HepG2 (cell line): ENCODE measurements at regions not wholly inside any gene's neighbourhood (a gene's known extent, or its start where the extent isn't known, plus 50 kb on each side); places are given as distances from the start of the nearest gene placed in this dataset.

ENCODE experiments used
- ATAC-seq: fragments of 200-7000 bp; cut with Tn5 transposase; 3 replicates; pipeline ENCODE4 v1.9.1; 2020; ENCODE audit warnings: mild to moderate bottlenecking, moderate library complexity
- BruUV-seq: library from RNA; stranded (reverse); fragments of 400-500 nt; replicated peaks from 2 replicates; lab custom pipeline; 2021; lab: Mats Ljungman, UMichigan
- CTCF ChIA-PET: fragments of 300-600 bp; formaldehyde crosslinking; extraction: SDS; loops from one replicate; lab custom pipeline; 2021; ENCODE audit warnings: low total read pairs, inconsistent platforms, low intra/inter-chr PET ratio; lab: Yijun Ruan, JAX
- POLR2A ChIA-PET: fragments of 350-600 bp; sonication (Branson Sonifier 250); formaldehyde crosslinking; loops from one replicate; lab custom pipeline; 2020; ENCODE audit warnings: antibody characterized with exemption, inconsistent platforms; lab: Yijun Ruan, JAX
- DNase-seq: peaks from one replicate; pipeline ENCODE4 v3.0.0-alpha.2; 2015; ENCODE audit warnings: low spot score
- FAIRE-seq: peaks from 3 replicates; lab custom pipeline; 2011; peaks lifted over from hg19 to GRCh38; lab: Jason Lieb, UNC
- H2AFZ ChIP-seq: one replicate; pipeline ENCODE4 v1.6.1; 2011; ENCODE audit warnings: low read length, inconsistent platforms
- H3K27ac ChIP-seq: fragments of 300-600 bp; 3 replicates; pipeline ENCODE4 v1.8.0; 2011; ENCODE audit warnings: mixed run types, mild to moderate bottlenecking, mixed read lengths, low read length, inconsistent platforms; ENCODE audit not compliant: insufficient read depth; ENCODE audit errors: extremely low read length
- H3K27me3 ChIP-seq, 2 experiments: fragments of 200-600 bp in 1 of 2; 2 replicates in 1 of 2; 3 replicates in 1 of 2; pipeline versions ENCODE4 v1.6.0 to v1.8.0; 2011; ENCODE audit warnings: low read length in 2 of 2, mild to moderate bottlenecking in 2 of 2, moderate library complexity in 2 of 2, inconsistent platforms in 1 of 2; ENCODE audit not compliant: insufficient read depth in 2 of 2, control insufficient read depth in 1 of 2
- H3K36me3 ChIP-seq, 2 experiments: fragments of 200-600 bp in 1 of 2; replicated peaks in 1 of 2; 2 replicates in 1 of 2; 3 replicates in 1 of 2; pipeline versions ENCODE4 v1.5.1 to v1.8.0; 2011; ENCODE audit warnings: low read length in 2 of 2, inconsistent platforms in 1 of 2; ENCODE audit not compliant: insufficient read depth in 2 of 2, control insufficient read depth in 1 of 2
- H3K4me1 ChIP-seq: 2 replicates; pipeline ENCODE4 v1.5.1; 2012; ENCODE audit warnings: low read length, inconsistent platforms; ENCODE audit not compliant: insufficient read depth
- H3K4me2 ChIP-seq: 2 replicates; pipeline ENCODE4 v1.6.0; 2011; ENCODE audit warnings: low read depth, low read length, inconsistent platforms
- H3K4me3 ChIP-seq, 3 experiments: fragments of 200-600 bp in 1 of 3; sonication (generic), shearing (Covaris generic) in 1 of 3; replicated peaks in 1 of 3; 2 replicates each; pipeline ENCODE4 v1.5.1; 2011 to 2016; ENCODE audit warnings: low read length in 3 of 3, inconsistent platforms in 2 of 3, low read depth in 2 of 3, mild to moderate bottlenecking in 2 of 3, control low read depth in 1 of 3, mixed read lengths in 1 of 3; ENCODE audit not compliant: insufficient read depth in 1 of 3
- H3K79me2 ChIP-seq: one replicate; pipeline ENCODE4 v1.6.1; 2011; ENCODE audit warnings: low read length, inconsistent platforms; ENCODE audit not compliant: insufficient read depth
- H3K9ac ChIP-seq: 2 replicates; pipeline ENCODE4 v1.6.0; 2011; ENCODE audit warnings: mild to moderate bottlenecking, low read depth, low read length, inconsistent platforms; ENCODE audit not compliant: insufficient read depth
- H3K9me3 ChIP-seq: 2 replicates; pipeline ENCODE4 v1.5.1; 2012; ENCODE audit warnings: mild to moderate bottlenecking, low read length
- H4K20me1 ChIP-seq: 2 replicates; pipeline ENCODE4 v1.6.0; 2011; ENCODE audit warnings: inconsistent platforms, mild to moderate bottlenecking, low read length, moderate library complexity; ENCODE audit not compliant: insufficient read depth
- FOXA3 ChIP-seq: IDR thresholded peaks from 2 replicates; pipeline ENCODE4 v1.6.1; 2016; ENCODE audit warnings: missing genetic modification reagents, missing compliant biosample characterization
- HNRNPH1 ChIP-seq: fragments of 200-400 bp; formaldehyde crosslinking; optimal IDR thresholded peaks from 2 replicates; pipeline ENCODE3; 2017; ENCODE audit warnings: mild to moderate bottlenecking, low read depth, low read length
- HNRNPL ChIP-seq: fragments of 200-400 bp; formaldehyde crosslinking; IDR thresholded peaks from 2 replicates; pipeline ENCODE4 v1.6.1; 2017; ENCODE audit warnings: mild to moderate bottlenecking, low read depth, low read length
- KDM4B ChIP-seq: sonication (generic); formaldehyde crosslinking; IDR thresholded peaks from 2 replicates; pipeline ENCODE4 v1.4.0; 2020; ENCODE audit warnings: missing genetic modification reagents
- MAF1 ChIP-seq: sonication (generic); formaldehyde crosslinking; IDR thresholded peaks from 2 replicates; pipeline ENCODE4 v1.5.0; 2020; ENCODE audit warnings: missing genetic modification reagents, borderline replicate concordance
- MEIS2 ChIP-seq: sonication (generic); formaldehyde crosslinking; IDR thresholded peaks from 2 replicates; pipeline ENCODE4 v1.9.0; 2021; ENCODE audit warnings: mild to moderate bottlenecking, missing genetic modification reagents
- NCOA1 ChIP-seq: sonication (generic); formaldehyde crosslinking; IDR thresholded peaks from 2 replicates; pipeline ENCODE4 v1.9.0; 2021; ENCODE audit warnings: missing genetic modification reagents
- TCF12 ChIP-seq, 2 experiments: fragments of 450-650 bp in 1 of 2; sonication (generic) in 1 of 2; formaldehyde crosslinking in 1 of 2; IDR thresholded peaks; 2 replicates each; pipeline versions ENCODE4 v1.6.1 to v1.8.0; 2017 to 2022; ENCODE audit warnings: antibody characterized with exemption in 1 of 2, mild to moderate bottlenecking in 1 of 2, missing genetic modification reagents in 1 of 2, moderate library complexity in 1 of 2
- ZBTB34 ChIP-seq: sonication (generic); formaldehyde crosslinking; IDR thresholded peaks from 2 replicates; pipeline ENCODE4 v1.8.0; 2022; ENCODE audit warnings: mild to moderate bottlenecking, missing genetic modification reagents
- ZNF407 ChIP-seq: sonication (generic); formaldehyde crosslinking; IDR thresholded peaks from one replicate; pipeline ENCODE4 v1.5.1; 2020; ENCODE audit warnings: mild to moderate bottlenecking, missing genetic modification reagents; ENCODE audit errors: not compliant biosample characterization
- ZNF777 ChIP-seq: sonication (generic); formaldehyde crosslinking; IDR thresholded peaks from 2 replicates; pipeline ENCODE4 v1.4.0; 2020; ENCODE audit warnings: missing genetic modification reagents
- WGBS: methylation state at CpG from one replicate; pipeline ENCODE4 v1.1.6; 2017; ENCODE audit warnings: low lambda C conversion rate; 5-methylcytosine and 5-hydroxymethylcytosine counted together
- in situ Hi-C: cut with HindIII; loops from 2 replicates; pipeline ENCODE4 v1.10.0; 2017; ENCODE audit warnings: low pct_unique_long_range_greater_than_20kb; ENCODE audit not compliant: extremely low pct_ligation_motif_present
- intact Hi-C: fragments of 100-400 bp; cut with micrococcal nuclease; formaldehyde crosslinking; loops from one replicate; pipeline ENCODE4 v1.10.0; 2022; ENCODE audit not compliant: unreplicated experiment

GRCh38 chr9:68644831-68645230, 60.2 kb upstream of the PIP5K1B start (continued):
- no peak for TF ChIP-seq MEIS2 (CRISPR knock-in tag)
- TF ChIP-seq ZBTB34 (CRISPR knock-in tag) = no peak
- no peak for TF ChIP-seq TCF12 (IDR thresholded peaks at IDR 0.05)
- TF ChIP-seq TCF12 (CRISPR knock-in tag; IDR thresholded peaks at IDR 0.05) = no peak
- no peak for TF ChIP-seq HNRNPL
- TF ChIP-seq KDM4B (CRISPR knock-in tag) = no peak
- no peak for TF ChIP-seq HNRNPH1
- TF ChIP-seq NCOA1 (CRISPR knock-in tag) = no peak
- TF ChIP-seq ZNF777 (CRISPR knock-in tag) = no peak

GRCh38 chr9:68648164-68648563, 56.9 kb upstream of the PIP5K1B start:
- intact Hi-C loops = no loop called here
- POLR2A ChIA-PET = no interaction called here
- H3K4me1 ChIP-seq = no peaks in the 10 kb centered on the region
- H3K27me3 ChIP-seq = peaks cover 0 to 15% of the 10 kb centered on the region in 2 experiments; a peak in 2 of 5 replicates
- H3K79me2 ChIP-seq = no peaks in the 10 kb centered on the region
- no peak overlapping the region for H3K9ac ChIP-seq
- no TSS peak for BruUV-seq
- H3K4me3 ChIP-seq = no peak overlapping the region
- CTCF ChIA-PET = no interaction called here
- TF ChIP-seq MAF1 (CRISPR knock-in tag) (no peak), FOXA3 (CRISPR knock-in tag) (no peak), ZNF407 (no peak)
- TF ChIP-seq, all 625 proteins: peak for 0
- no peak for ATAC-seq
- no peak for DNase-seq
- Histone ChIP-seq H3K36me3 (no peaks in the 10 kb centered on the region), H3K9me3 (no peaks in the 10 kb centered on the region), H3K4me2 (no peak overlapping the region), H3K27ac (no peak overlapping the region), H2AFZ (no peak overlapping the region), H4K20me1 (no peaks in the 10 kb centered on the region)
- FAIRE-seq = no peak
- 24% methylated on average over 3 of the region's 3 CpGs for WGBS
- in situ Hi-C loops = no loop called here
